Endothelial cell of umbilical vein (primary cell): ENCODE measurements at regions not wholly inside any gene's neighbourhood (a gene's known extent, or its start where the extent isn't known, plus 50 kb on each side); places are given as distances from the start of the nearest gene placed in this dataset.

ENCODE experiments used
- CTCF ChIP-seq, 2 donors: IDR thresholded peaks; 1 replicate in 1 of 2; 2 replicates in 1 of 2; pipeline ENCODE4 v1.5.1; 2011; ENCODE audit warnings: low read length in 2 of 2, mild to moderate bottlenecking in 2 of 2, moderate library complexity in 2 of 2, control low read depth in 1 of 2, inconsistent platforms in 1 of 2, low read depth in 1 of 2; ENCODE audit not compliant: insufficient read depth in 1 of 2; ENCODE audit errors: extremely low read depth in 1 of 2
- EZH2 ChIP-seq: IDR thresholded peaks from 2 replicates; pipeline ENCODE4 v1.6.1; 2012; ENCODE audit warnings: borderline replicate concordance, low read depth, mild to moderate bottlenecking, moderate library complexity, low read length, inconsistent platforms; ENCODE audit not compliant: severe bottlenecking
- FOS ChIP-seq: IDR thresholded peaks from 2 replicates; pipeline ENCODE4 v1.6.1; 2011; ENCODE audit warnings: mild to moderate bottlenecking, low read length, moderate library complexity, borderline replicate concordance; ENCODE audit not compliant: insufficient read depth
- GATA2 ChIP-seq: IDR thresholded peaks from 2 replicates; pipeline ENCODE4 v1.7.0; 2011; ENCODE audit warnings: low read depth, mild to moderate bottlenecking, moderate library complexity, mixed read lengths, low read length; ENCODE audit not compliant: insufficient read length, insufficient read depth
- MAX ChIP-seq: IDR thresholded peaks from 2 replicates; pipeline ENCODE4 v1.6.1; 2011; ENCODE audit not compliant: insufficient read depth, insufficient read length
- MYC ChIP-seq: IDR thresholded peaks from one replicate; pipeline ENCODE4 v1.6.1; 2011; ENCODE audit warnings: mild to moderate bottlenecking, low read depth, low read length
- POLR2A ChIP-seq: IDR thresholded peaks from 2 replicates; pipeline ENCODE4 v1.6.1; 2012; ENCODE audit warnings: low read depth, mild to moderate bottlenecking, control low read depth, low read length
- POLR2AphosphoS5 ChIP-seq: IDR thresholded peaks from 2 replicates; pipeline ENCODE4 v1.6.1; 2012; ENCODE audit warnings: low read depth, mild to moderate bottlenecking, control low read depth, low read length, moderate library complexity; ENCODE audit not compliant: insufficient read depth

GRCh38 chr6:11367638-11368199 is 135.3 kb upstream of the NEDD9 start:
- no peak for TF ChIP-seq POLR2A
- no peak for TF ChIP-seq CTCF (IDR thresholded peaks at IDR 0.05; ENCODE audit: extremely low read depth in 1 of 2, insufficient read depth in 1 of 2, low read depth in 1 of 2, low read length in 2 of 2)
- no peak for TF ChIP-seq EZH2
- no peak for TF ChIP-seq MAX
- TF ChIP-seq POLR2AphosphoS5: no peak
- TF ChIP-seq MYC: no peak
- TF ChIP-seq FOS: no peak
- no peak for TF ChIP-seq GATA2
